Epithelial cell of proximal tubule (primary cell): ENCODE measurements at regions not wholly inside any gene's neighbourhood (a gene's known extent, or its start where the extent isn't known, plus 50 kb on each side); places are given as distances from the start of the nearest gene placed in this dataset.
"Not testable (repeated sequence)": the region's sequence is repeated elsewhere in the genome, so short reads cannot be mapped to it uniquely, and the experiment has no call there.

Experiments used
- DNase-seq: peaks from one replicate; pipeline ENCODE4 v3.0.0-alpha.2; 2011; ENCODE audit warnings: low read depth
- H3K4me3 ChIP-seq: 2 replicates; pipeline ENCODE4 v1.5.1; 2011; ENCODE audit warnings: low read depth, mild to moderate bottlenecking, low read length
- CTCF ChIP-seq: conservative IDR thresholded peaks from 2 replicates; pipeline ENCODE4 v1.5.1; 2012; ENCODE audit warnings: low read depth, mild to moderate bottlenecking, low read length

- TF ChIP-seq CTCF = no peak
- DNase-seq = no peak
Observed at GRCh38 chr6:114816678-114817077, 473.9 kb upstream of the HS3ST5 start.

GRCh38 chr6:114810468-114810867 lies 467.6 kb upstream of the HS3ST5 start:
- DNase-seq = no peak
- no peak overlapping the region for H3K4me3 ChIP-seq
- TF ChIP-seq CTCF = no peak

More at GRCh38 chr6:114816678-114817077, 473.9 kb upstream of the HS3ST5 start:
- H3K4me3 ChIP-seq = no peak overlapping the region

GRCh38 chr6:114805426-114805825 lies 462.6 kb upstream of the HS3ST5 start:
- not testable (repeated sequence) for DNase-seq, H3K4me3 ChIP-seq

- TF ChIP-seq CTCF = no peak
- H3K4me3 ChIP-seq = no peak overlapping the region
- no peak for DNase-seq
Observed at GRCh38 chr6:114796576-114796975, 453.8 kb upstream of the HS3ST5 start.

GRCh38 chr6:114793428-114793827 lies 450.6 kb upstream of the HS3ST5 start:
- no peak for TF ChIP-seq CTCF
- no peak overlapping the region for H3K4me3 ChIP-seq
- no peak for DNase-seq

GRCh38 chr6:114785235-114786127 lies 442.7 kb upstream of the HS3ST5 start:
- DNase-seq = no peak
- TF ChIP-seq CTCF = no peak
- no peak overlapping the region for H3K4me3 ChIP-seq

GRCh38 chr6:114783783-114784182 lies 441.0 kb upstream of the HS3ST5 start:
- no peak overlapping the region for H3K4me3 ChIP-seq
- no peak for DNase-seq
- no peak for TF ChIP-seq CTCF
